Natural killer cell (primary cell): ENCODE measurements at regions not wholly inside any gene's neighbourhood (a gene's known extent, or its start where the extent isn't known, plus 50 kb on each side); places are given as distances from the start of the nearest gene placed in this dataset.

Experiments used
- ATAC-seq, 3 donors: fragments of 150-1000 bp in 2 of 3; fragments of 200-7000 bp in 1 of 3; cut with Tn5 transposase; 1 replicate in 1 of 3; 2 replicates in 2 of 3; pipeline ENCODE4 v1.10.0; 2021; ENCODE audit warnings: mild to moderate bottlenecking in 2 of 3, moderate library complexity in 2 of 3
- DNase-seq, 2 donors: peaks; one replicate each; pipeline versions ENCODE4 v3.0.0 to v3.0.0-alpha.2; 2013 to 2021; ENCODE audit warnings: mixed read lengths in 1 of 2
- H3K27ac ChIP-seq: one replicate; pipeline ENCODE4 v1.5.1; 2013; ENCODE audit warnings: mild to moderate bottlenecking, low read length
- H3K27me3 ChIP-seq: one replicate; pipeline ENCODE4 v1.6.1; 2013; ENCODE audit warnings: low read length; ENCODE audit not compliant: control insufficient read depth, insufficient read depth
- H3K36me3 ChIP-seq: one replicate; pipeline ENCODE4 v1.6.1; 2013; ENCODE audit warnings: low read length; ENCODE audit not compliant: control insufficient read depth, insufficient read depth
- H3K4me1 ChIP-seq: one replicate; pipeline ENCODE4 v1.6.1; 2013; ENCODE audit warnings: low read length; ENCODE audit not compliant: control insufficient read depth, insufficient read depth
- H3K4me3 ChIP-seq: one replicate; pipeline ENCODE4 v1.5.1; 2013; ENCODE audit warnings: low read length
- H3K9me3 ChIP-seq: one replicate; pipeline ENCODE4 v1.6.1; 2013; ENCODE audit warnings: low read length; ENCODE audit not compliant: control insufficient read depth, insufficient read depth
- H3K27ac Mint-ChIP-seq, 2 donors: one replicate each; pipeline ENCODE4 v1.8.0; 2022; ENCODE audit warnings: mild to moderate bottlenecking in 2 of 2, mixed read lengths in 2 of 2, moderate library complexity in 1 of 2
- H3K27me3 Mint-ChIP-seq, 2 donors: one replicate each; pipeline ENCODE4 v1.8.0; 2022; ENCODE audit warnings: low read depth in 2 of 2, mixed read lengths in 2 of 2
- H3K36me3 Mint-ChIP-seq: one replicate; pipeline ENCODE4 v1.8.0; 2022; ENCODE audit warnings: mixed read lengths
- H3K4me1 Mint-ChIP-seq, 2 donors: one replicate each; pipeline ENCODE4 v1.8.0; 2022; ENCODE audit warnings: mixed read lengths in 2 of 2
- H3K4me3 Mint-ChIP-seq: one replicate; pipeline ENCODE4 v1.8.0; 2022; ENCODE audit warnings: mild to moderate bottlenecking, moderate library complexity, mixed read lengths
- H3K9me3 Mint-ChIP-seq, 2 donors: one replicate each; pipeline ENCODE4 v1.8.0; 2022; ENCODE audit warnings: mixed read lengths in 2 of 2
- WGBS: methylation state at CpG from one replicate; pipeline ENCODE4 v1.1.7; 2013; ENCODE audit warnings: missing lambda C conversion rate; ENCODE audit not compliant: insufficient coverage; 5-methylcytosine and 5-hydroxymethylcytosine counted together
- intact Hi-C: fragments of 100-400 bp; cut with micrococcal nuclease; formaldehyde crosslinking; loops from one replicate; pipeline ENCODE4 v1.14.2; 2022
- TF ChIP-seq, protein P1 (sequence below): fragments of 200-600 bp; IDR thresholded peaks from one replicate; pipeline ENCODE4 v1.8.0; 2022; ENCODE audit warnings: antibody characterized with exemption

DNA sequence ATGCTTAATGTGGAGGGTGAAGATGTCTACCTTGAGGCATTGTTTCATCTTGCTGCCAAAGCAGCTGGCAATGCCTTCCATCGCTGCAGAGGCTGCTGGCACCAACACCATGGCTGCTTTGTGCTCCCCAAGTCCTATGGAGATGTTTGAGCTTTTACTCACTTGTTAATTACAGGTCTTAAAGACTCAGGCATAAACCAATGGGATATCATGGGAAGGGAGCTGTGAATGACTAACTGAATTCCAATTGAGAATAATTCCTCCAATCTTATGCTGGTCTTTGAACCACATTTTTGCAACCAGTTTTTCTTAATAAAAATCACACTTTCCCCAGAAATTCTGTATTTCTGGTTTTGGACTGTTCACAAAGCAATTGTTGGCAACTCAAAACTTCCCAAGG lies 762.0 kb downstream of the GBE1 start:
- Histone ChIP-seq H3K9me3 (no peaks in the 10 kb centered on the region), H3K4me1 (no peaks in the 10 kb centered on the region), H3K27me3 (no peaks in the 10 kb centered on the region), H3K36me3 (no peaks in the 10 kb centered on the region), H3K4me3 (no peak overlapping the region), H3K27ac (no peak overlapping the region)
- WGBS = 60% methylated on average over 1 of the region's 1 CpG
- peaks cover 7% of the 10 kb centered on the region for H3K36me3 Mint-ChIP-seq
- TF ChIP-seq, protein P1, sequence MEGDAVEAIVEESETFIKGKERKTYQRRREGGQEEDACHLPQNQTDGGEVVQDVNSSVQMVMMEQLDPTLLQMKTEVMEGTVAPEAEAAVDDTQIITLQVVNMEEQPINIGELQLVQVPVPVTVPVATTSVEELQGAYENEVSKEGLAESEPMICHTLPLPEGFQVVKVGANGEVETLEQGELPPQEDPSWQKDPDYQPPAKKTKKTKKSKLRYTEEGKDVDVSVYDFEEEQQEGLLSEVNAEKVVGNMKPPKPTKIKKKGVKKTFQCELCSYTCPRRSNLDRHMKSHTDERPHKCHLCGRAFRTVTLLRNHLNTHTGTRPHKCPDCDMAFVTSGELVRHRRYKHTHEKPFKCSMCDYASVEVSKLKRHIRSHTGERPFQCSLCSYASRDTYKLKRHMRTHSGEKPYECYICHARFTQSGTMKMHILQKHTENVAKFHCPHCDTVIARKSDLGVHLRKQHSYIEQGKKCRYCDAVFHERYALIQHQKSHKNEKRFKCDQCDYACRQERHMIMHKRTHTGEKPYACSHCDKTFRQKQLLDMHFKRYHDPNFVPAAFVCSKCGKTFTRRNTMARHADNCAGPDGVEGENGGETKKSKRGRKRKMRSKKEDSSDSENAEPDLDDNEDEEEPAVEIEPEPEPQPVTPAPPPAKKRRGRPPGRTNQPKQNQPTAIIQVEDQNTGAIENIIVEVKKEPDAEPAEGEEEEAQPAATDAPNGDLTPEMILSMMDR = no peak
- DNase-seq (no peak), ATAC-seq (no peak)
- H3K4me3 Mint-ChIP-seq = no peak overlapping the region
- no peak overlapping the region for H3K27ac Mint-ChIP-seq
- intact Hi-C loops = no loop called here
- H3K4me1 Mint-ChIP-seq = no peaks in the 10 kb centered on the region
- H3K27me3 Mint-ChIP-seq = no peaks in the 10 kb centered on the region
- peaks cover 6 to 22% of the 10 kb centered on the region in 2 donors for H3K9me3 Mint-ChIP-seq

DNA sequence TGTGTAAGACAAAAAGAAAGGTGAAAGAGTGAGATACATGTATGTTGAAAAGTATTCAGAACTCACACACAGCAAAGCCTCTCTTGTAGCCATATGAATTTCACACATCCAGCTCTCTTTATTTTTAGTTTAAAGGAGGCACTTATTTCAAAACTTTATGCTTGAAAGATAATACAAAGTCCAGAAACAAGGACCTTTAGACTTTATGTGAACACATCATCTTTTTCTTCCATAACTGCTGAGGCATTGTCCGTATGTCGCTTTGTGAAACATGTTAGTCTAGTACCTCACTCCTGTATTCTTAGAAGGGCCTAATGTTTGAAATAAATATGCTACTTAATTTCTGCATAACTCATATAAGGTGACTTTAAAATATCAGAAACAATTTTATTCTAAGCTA lies 763.4 kb downstream of the GBE1 start:
- Mint-ChIP-seq H3K27me3 (no peaks in the 10 kb centered on the region), H3K9me3 (peaks cover 7 to 28% of the 10 kb centered on the region in 2 donors), H3K4me1 (no peaks in the 10 kb centered on the region), H3K27ac (no peak overlapping the region), H3K36me3 (peaks cover 16% of the 10 kb centered on the region), H3K4me3 (no peak overlapping the region)
- no peak overlapping the region for H3K27ac ChIP-seq
- H3K27me3 ChIP-seq = no peaks in the 10 kb centered on the region
- ATAC-seq (no peak), DNase-seq (no peak)
- H3K4me3 ChIP-seq = no peak overlapping the region
- WGBS = no CpG with 5 or more reads among the region's 2 CpGs
- intact Hi-C loops = no loop called here
- no peaks in the 10 kb centered on the region for H3K36me3 ChIP-seq
- TF ChIP-seq, protein P1 = no peak
- H3K9me3 ChIP-seq = no peaks in the 10 kb centered on the region
- no peaks in the 10 kb centered on the region for H3K4me1 ChIP-seq

DNA sequence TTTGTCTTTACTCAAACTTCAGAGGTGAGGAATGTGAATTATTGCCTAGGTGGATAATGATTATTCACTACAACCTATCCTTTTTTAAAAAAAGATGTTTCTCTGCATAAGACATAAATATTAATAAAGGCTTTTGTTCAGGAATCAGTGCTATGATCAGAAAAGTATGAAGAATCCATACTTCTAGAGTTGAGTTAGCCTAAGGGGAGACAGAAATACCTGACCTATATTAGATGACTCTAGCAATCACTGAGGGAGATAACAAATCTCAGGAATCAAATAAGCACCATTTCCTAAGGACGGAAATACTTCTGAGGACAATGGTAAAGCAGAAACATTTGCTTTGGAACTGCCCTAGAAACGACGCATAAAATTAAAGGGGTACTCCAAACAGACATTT lies 763.8 kb downstream of the GBE1 start:
- TF ChIP-seq, protein P1 = no peak
- no peaks in the 10 kb centered on the region for H3K4me1 Mint-ChIP-seq
- peaks cover 7 to 29% of the 10 kb centered on the region in 2 donors for H3K9me3 Mint-ChIP-seq
- no peak for DNase-seq
- H3K27me3 Mint-ChIP-seq = no peaks in the 10 kb centered on the region
- peaks cover 16% of the 10 kb centered on the region for H3K36me3 Mint-ChIP-seq
- no peaks in the 10 kb centered on the region for H3K4me1 ChIP-seq
- H3K4me3 ChIP-seq = no peak overlapping the region
- no peaks in the 10 kb centered on the region for H3K27me3 ChIP-seq
- no peak overlapping the region for H3K4me3 Mint-ChIP-seq
- intact Hi-C loops = no loop called here
- ATAC-seq = no peak
- no peaks in the 10 kb centered on the region for H3K9me3 ChIP-seq
- H3K27ac Mint-ChIP-seq = no peak overlapping the region
- 87% methylated on average over 3 of the region's 3 CpGs for WGBS
- H3K27ac ChIP-seq = no peak overlapping the region
- H3K36me3 ChIP-seq = no peaks in the 10 kb centered on the region

DNA sequence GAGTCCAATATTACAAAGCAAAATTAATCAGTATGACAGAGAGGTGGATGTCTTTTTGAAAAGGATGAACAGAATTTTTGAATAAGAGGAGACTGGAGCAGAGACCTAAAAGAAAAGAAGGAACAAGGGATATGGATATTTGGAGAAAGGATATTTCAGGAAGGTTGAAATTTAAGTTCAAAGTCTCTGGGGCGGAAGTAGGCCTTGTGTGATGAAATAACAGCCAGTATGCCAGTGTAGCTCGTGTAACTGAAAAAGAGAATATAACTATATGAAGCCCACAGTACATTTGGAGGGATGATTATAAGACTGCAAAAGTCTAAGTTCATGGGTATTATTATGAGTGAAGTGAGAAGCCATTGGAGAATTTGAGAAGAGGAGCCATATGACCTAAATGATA lies 766.7 kb downstream of the GBE1 start:
- peaks cover 9 to 20% of the 10 kb centered on the region in 2 donors for H3K9me3 Mint-ChIP-seq
- H3K4me1 ChIP-seq = no peaks in the 10 kb centered on the region
- H3K27me3 Mint-ChIP-seq = no peaks in the 10 kb centered on the region
- no peak overlapping the region for H3K4me3 ChIP-seq
- no peak overlapping the region for H3K27ac ChIP-seq
- H3K4me3 Mint-ChIP-seq = no peak overlapping the region
- H3K9me3 ChIP-seq = no peaks in the 10 kb centered on the region
- 84% methylated on average over 2 of the region's 2 CpGs for WGBS
- intact Hi-C loops = no loop called here
- H3K36me3 Mint-ChIP-seq = peaks cover 16% of the 10 kb centered on the region
- no peak overlapping the region for H3K27ac Mint-ChIP-seq
- ATAC-seq (no peak), DNase-seq (no peak)
- TF ChIP-seq, protein P1 = no peak
- H3K4me1 Mint-ChIP-seq = no peaks in the 10 kb centered on the region
- H3K36me3 ChIP-seq = no peaks in the 10 kb centered on the region
- no peaks in the 10 kb centered on the region for H3K27me3 ChIP-seq
